ENCODE measurements at regions not wholly inside any gene's neighbourhood (a gene's known extent, or its start where the extent isn't known, plus 50 kb on each side); places are given as distances from the start of the nearest gene placed in this dataset.

DNA sequence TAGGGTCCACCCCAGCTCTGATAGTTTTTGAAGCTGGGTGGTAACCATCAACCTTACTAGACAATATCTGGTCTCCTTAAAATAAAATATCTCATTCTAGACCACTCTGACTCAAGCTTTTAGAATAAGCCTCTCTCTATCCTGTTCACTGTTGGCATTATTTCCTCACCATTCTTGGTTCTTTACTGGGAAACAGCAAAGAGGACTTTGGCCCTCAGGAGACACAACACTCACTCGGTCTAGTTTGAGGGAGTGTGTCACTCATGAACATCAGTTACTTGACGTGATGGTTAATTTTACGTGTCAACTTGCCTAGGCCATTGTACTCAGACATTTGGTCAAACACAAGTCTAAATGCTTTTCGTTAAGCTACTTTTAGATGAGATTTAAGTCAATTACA is 110.6 kb downstream of the FAM76B start:
- no peak for TF ChIP-seq RAD21 (IDR thresholded peaks at IDR 0.05; ENCODE audit: low read depth)
- TF ChIP-seq, protein P1, sequence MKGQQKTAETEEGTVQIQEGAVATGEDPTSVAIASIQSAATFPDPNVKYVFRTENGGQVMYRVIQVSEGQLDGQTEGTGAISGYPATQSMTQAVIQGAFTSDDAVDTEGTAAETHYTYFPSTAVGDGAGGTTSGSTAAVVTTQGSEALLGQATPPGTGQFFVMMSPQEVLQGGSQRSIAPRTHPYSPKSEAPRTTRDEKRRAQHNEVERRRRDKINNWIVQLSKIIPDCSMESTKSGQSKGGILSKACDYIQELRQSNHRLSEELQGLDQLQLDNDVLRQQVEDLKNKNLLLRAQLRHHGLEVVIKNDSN (IDR thresholded peaks at IDR 0.05), result no peak
- no peak for TF ChIP-seq NFIC (IDR thresholded peaks at IDR 0.05)
- no peak for TF ChIP-seq FOXM1 (IDR thresholded peaks at IDR 0.05; ENCODE audit: borderline replicate concordance, low read depth)
- TF ChIP-seq TCF12 (IDR thresholded peaks at IDR 0.05; ENCODE audit: low read depth), result no peak
- TF ChIP-seq, protein P2, sequence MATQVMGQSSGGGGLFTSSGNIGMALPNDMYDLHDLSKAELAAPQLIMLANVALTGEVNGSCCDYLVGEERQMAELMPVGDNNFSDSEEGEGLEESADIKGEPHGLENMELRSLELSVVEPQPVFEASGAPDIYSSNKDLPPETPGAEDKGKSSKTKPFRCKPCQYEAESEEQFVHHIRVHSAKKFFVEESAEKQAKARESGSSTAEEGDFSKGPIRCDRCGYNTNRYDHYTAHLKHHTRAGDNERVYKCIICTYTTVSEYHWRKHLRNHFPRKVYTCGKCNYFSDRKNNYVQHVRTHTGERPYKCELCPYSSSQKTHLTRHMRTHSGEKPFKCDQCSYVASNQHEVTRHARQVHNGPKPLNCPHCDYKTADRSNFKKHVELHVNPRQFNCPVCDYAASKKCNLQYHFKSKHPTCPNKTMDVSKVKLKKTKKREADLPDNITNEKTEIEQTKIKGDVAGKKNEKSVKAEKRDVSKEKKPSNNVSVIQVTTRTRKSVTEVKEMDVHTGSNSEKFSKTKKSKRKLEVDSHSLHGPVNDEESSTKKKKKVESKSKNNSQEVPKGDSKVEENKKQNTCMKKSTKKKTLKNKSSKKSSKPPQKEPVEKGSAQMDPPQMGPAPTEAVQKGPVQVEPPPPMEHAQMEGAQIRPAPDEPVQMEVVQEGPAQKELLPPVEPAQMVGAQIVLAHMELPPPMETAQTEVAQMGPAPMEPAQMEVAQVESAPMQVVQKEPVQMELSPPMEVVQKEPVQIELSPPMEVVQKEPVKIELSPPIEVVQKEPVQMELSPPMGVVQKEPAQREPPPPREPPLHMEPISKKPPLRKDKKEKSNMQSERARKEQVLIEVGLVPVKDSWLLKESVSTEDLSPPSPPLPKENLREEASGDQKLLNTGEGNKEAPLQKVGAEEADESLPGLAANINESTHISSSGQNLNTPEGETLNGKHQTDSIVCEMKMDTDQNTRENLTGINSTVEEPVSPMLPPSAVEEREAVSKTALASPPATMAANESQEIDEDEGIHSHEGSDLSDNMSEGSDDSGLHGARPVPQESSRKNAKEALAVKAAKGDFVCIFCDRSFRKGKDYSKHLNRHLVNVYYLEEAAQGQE (IDR thresholded peaks at IDR 0.05; ENCODE audit: low read depth), result no peak
- TF ChIP-seq TEAD4 (IDR thresholded peaks at IDR 0.05), result no peak
- TF ChIP-seq ZBTB7A (IDR thresholded peaks at IDR 0.05; ENCODE audit: low read depth), result no peak
- TF ChIP-seq MAX (IDR thresholded peaks at IDR 0.05), result no peak
- no peak for TF ChIP-seq EP300 (IDR thresholded peaks at IDR 0.05; ENCODE audit: borderline replicate concordance)
- no peak for TF ChIP-seq CREB1 (IDR thresholded peaks at IDR 0.05; ENCODE audit: low read depth)
- no peak for TF ChIP-seq TAF1 (IDR thresholded peaks at IDR 0.05; ENCODE audit: low read depth)

- TF ChIP-seq RAD21 (IDR thresholded peaks at IDR 0.05; ENCODE audit: low read depth) (no peak), EGR1 (IDR thresholded peaks at IDR 0.05) (no peak)
Measured at GRCh38 chr11:95676308-95676707, 113.3 kb downstream of the FAM76B start.

- no peak for TF ChIP-seq CREB1 (IDR thresholded peaks at IDR 0.05; ENCODE audit: low read depth)
- no peak for TF ChIP-seq FOXM1 (IDR thresholded peaks at IDR 0.05; ENCODE audit: borderline replicate concordance, low read depth)
- TF ChIP-seq TEAD4 (IDR thresholded peaks at IDR 0.05), result no peak
- no peak for TF ChIP-seq MAX (IDR thresholded peaks at IDR 0.05)
- TF ChIP-seq EGR1 (IDR thresholded peaks at IDR 0.05), result no peak
- no peak for TF ChIP-seq TAF1 (IDR thresholded peaks at IDR 0.05; ENCODE audit: low read depth)
- TF ChIP-seq YY1 (IDR thresholded peaks at IDR 0.05; ENCODE audit: low read depth), result no peak
- TF ChIP-seq NFIC (IDR thresholded peaks at IDR 0.05), result no peak
- no peak for TF ChIP-seq ZBTB7A (IDR thresholded peaks at IDR 0.05; ENCODE audit: low read depth)
- no peak for TF ChIP-seq EP300 (IDR thresholded peaks at IDR 0.05; ENCODE audit: borderline replicate concordance)
Measured at GRCh38 chr11:95675585-95675984, 114.0 kb downstream of the FAM76B start.

DNA sequence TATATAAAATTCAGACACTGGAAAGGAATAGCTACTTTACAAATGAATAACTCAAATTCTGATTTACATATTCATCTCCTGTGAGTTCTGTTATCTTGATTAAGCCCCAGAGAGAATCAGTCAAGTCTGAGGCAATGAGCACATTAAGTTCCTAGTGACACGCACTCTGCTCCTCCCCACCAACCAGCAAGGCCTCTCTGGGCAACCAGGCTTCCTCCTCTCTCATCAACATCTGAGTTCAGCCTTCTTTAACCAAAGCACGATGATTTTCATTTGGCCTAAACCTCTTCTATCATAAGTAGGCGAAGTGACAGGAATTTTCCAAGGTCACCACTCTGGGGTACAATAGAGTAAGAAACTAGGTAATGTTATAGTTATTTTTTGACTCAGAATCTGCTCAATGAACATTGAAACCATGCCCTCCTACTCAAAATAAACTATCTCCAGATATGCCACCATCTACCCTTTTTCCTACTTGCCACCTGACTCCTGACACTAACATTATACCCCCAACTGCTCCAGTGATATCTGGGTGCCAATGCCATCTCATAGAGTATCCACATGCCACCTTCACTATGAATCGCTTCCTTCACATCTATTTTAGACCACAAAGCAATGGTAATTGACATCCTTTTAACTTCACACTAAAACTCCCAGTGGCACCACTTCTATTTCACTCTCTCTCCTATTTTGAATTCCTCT is 114.8 kb downstream of the FAM76B start:
- no peak for TF ChIP-seq EP300 (IDR thresholded peaks at IDR 0.05; ENCODE audit: borderline replicate concordance)
- TF ChIP-seq TCF12 (IDR thresholded peaks at IDR 0.05; ENCODE audit: low read depth), result no peak
- TF ChIP-seq NFIC (IDR thresholded peaks at IDR 0.05), result no peak

DNA sequence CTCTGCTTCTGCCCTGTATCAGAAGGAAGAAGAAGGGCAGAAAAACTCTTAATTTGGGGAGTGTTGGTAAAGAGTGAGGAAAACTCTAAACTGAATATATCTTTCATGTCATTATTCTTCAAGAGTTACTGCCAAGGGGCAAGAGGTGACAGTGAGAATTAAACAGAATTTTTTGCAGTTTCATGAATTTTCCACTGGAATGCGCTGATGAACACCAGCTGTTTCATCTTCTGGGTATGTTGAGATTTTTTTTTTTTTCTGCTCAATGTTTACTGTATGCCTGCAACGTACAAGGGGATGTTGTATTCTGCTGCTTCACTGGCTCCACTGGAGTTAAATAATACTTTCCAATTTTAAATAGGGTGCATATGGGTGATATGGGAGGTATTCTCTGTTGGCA is 117.8 kb downstream of the FAM76B start:
- TF ChIP-seq ZBTB7A (IDR thresholded peaks at IDR 0.05; ENCODE audit: low read depth) (no peak), TCF12 (IDR thresholded peaks at IDR 0.05; ENCODE audit: low read depth) (no peak), CREB1 (IDR thresholded peaks at IDR 0.05; ENCODE audit: low read depth) (no peak), YY1 (IDR thresholded peaks at IDR 0.05; ENCODE audit: low read depth) (no peak), MAX (IDR thresholded peaks at IDR 0.05) (no peak), RAD21 (IDR thresholded peaks at IDR 0.05; ENCODE audit: low read depth) (no peak), TAF1 (IDR thresholded peaks at IDR 0.05; ENCODE audit: low read depth) (no peak), TEAD4 (IDR thresholded peaks at IDR 0.05) (no peak), FOXM1 (IDR thresholded peaks at IDR 0.05; ENCODE audit: borderline replicate concordance, low read depth) (no peak), CEBPB (IDR thresholded peaks at IDR 0.05) (no peak), EP300 (IDR thresholded peaks at IDR 0.05; ENCODE audit: borderline replicate concordance) (no peak), EGR1 (IDR thresholded peaks at IDR 0.05) (no peak)
- TF ChIP-seq, protein P2 (IDR thresholded peaks at IDR 0.05; ENCODE audit: low read depth), result no peak
- TF ChIP-seq, protein P1 (IDR thresholded peaks at IDR 0.05), result no peak

GRCh38 chr11:95668131-95668530 is 121.5 kb downstream of the FAM76B start:
- TF ChIP-seq ZBTB7A (IDR thresholded peaks at IDR 0.05; ENCODE audit: low read depth), result no peak
- no peak for TF ChIP-seq EGR1 (IDR thresholded peaks at IDR 0.05)
- TF ChIP-seq, protein P2 (IDR thresholded peaks at IDR 0.05; ENCODE audit: low read depth), result no peak
- TF ChIP-seq TEAD4 (IDR thresholded peaks at IDR 0.05), result no peak
- no peak for TF ChIP-seq TCF12 (IDR thresholded peaks at IDR 0.05; ENCODE audit: low read depth)
- TF ChIP-seq NFIC (IDR thresholded peaks at IDR 0.05), result no peak
- TF ChIP-seq RAD21 (IDR thresholded peaks at IDR 0.05; ENCODE audit: low read depth), result no peak
- TF ChIP-seq CEBPB (IDR thresholded peaks at IDR 0.05), result no peak
- no peak for TF ChIP-seq EP300 (IDR thresholded peaks at IDR 0.05; ENCODE audit: borderline replicate concordance)
- TF ChIP-seq CREB1 (IDR thresholded peaks at IDR 0.05; ENCODE audit: low read depth), result no peak
- TF ChIP-seq, protein P1 (IDR thresholded peaks at IDR 0.05), result no peak
- TF ChIP-seq MAX (IDR thresholded peaks at IDR 0.05), result no peak
- no peak for TF ChIP-seq FOXM1 (IDR thresholded peaks at IDR 0.05; ENCODE audit: borderline replicate concordance, low read depth)
- TF ChIP-seq TAF1 (IDR thresholded peaks at IDR 0.05; ENCODE audit: low read depth), result no peak
- TF ChIP-seq YY1 (IDR thresholded peaks at IDR 0.05; ENCODE audit: low read depth), result no peak
